ENCODE measurements at regions not wholly inside any gene's neighbourhood (a gene's known extent, or its start where the extent isn't known, plus 50 kb on each side); places are given as distances from the start of the nearest gene placed in this dataset.

GRCh38 chr10:106520698-106521097, 643.8 kb downstream of the SORCS1 start:
- no peak for DNase-seq

GRCh38 chr10:106519376-106520030, 645.0 kb downstream of the SORCS1 start:
- DNase-seq, result no peak

GRCh38 chr10:106515206-106515790, 649.2 kb downstream of the SORCS1 start:
- DNase-seq, result no peak

GRCh38 chr10:106513352-106513771, 651.1 kb downstream of the SORCS1 start:
- no peak for DNase-seq

GRCh38 chr10:106511917-106512316, 652.6 kb downstream of the SORCS1 start:
- no peak for DNase-seq

- no peak for DNase-seq
Measured at GRCh38 chr10:106508950-106509349, 655.6 kb downstream of the SORCS1 start.

- DNase-seq, result no peak
Measured at GRCh38 chr10:106506526-106507283, 657.8 kb downstream of the SORCS1 start.

- no peak for DNase-seq
Measured at GRCh38 chr10:106504536-106504935, 660.0 kb downstream of the SORCS1 start.

GRCh38 chr10:106502641-106503040, 661.9 kb downstream of the SORCS1 start:
- no peak for DNase-seq

- DNase-seq, result no peak
Measured at GRCh38 chr10:106500925-106501525, 663.5 kb downstream of the SORCS1 start.

GRCh38 chr10:106500041-106500924, 664.2 kb downstream of the SORCS1 start:
- no peak for DNase-seq

GRCh38 chr10:106499448-106499847, 665.1 kb downstream of the SORCS1 start:
- DNase-seq, result no peak

GRCh38 chr10:106498675-106499074, 665.8 kb downstream of the SORCS1 start:
- no peak for DNase-seq

- DNase-seq, result no peak
Measured at GRCh38 chr10:106495931-106496330, 668.6 kb downstream of the SORCS1 start.

- DNase-seq, result no peak
Measured at GRCh38 chr10:106493751-106494150, 670.8 kb downstream of the SORCS1 start.

- DNase-seq, result no peak
Measured at GRCh38 chr10:106493226-106493625, 671.3 kb downstream of the SORCS1 start.

- no peak for DNase-seq
Measured at GRCh38 chr10:106487726-106488125, 676.8 kb downstream of the SORCS1 start.

- no peak for DNase-seq
Measured at GRCh38 chr10:106481598-106482275, 682.8 kb downstream of the SORCS1 start.

- DNase-seq, result no peak
Measured at GRCh38 chr10:106479636-106480035, 684.9 kb downstream of the SORCS1 start.

- DNase-seq, result no peak
Measured at GRCh38 chr10:106474876-106475275, 689.6 kb downstream of the SORCS1 start.

GRCh38 chr10:106473129-106473685, 691.3 kb downstream of the SORCS1 start:
- no peak for DNase-seq

- DNase-seq, result no peak
Measured at GRCh38 chr10:106467506-106467905, 697.0 kb downstream of the SORCS1 start.

Measured in SW 1271 (cell line).